ENCODE measurements at regions not wholly inside any gene's neighbourhood (a gene's known extent, or its start where the extent isn't known, plus 50 kb on each side); places are given as distances from the start of the nearest gene placed in this dataset.
"Not testable (repeated sequence)": the region's sequence is repeated elsewhere in the genome, so short reads cannot be mapped to it uniquely, and the experiment has no call there.

- no peak overlapping the region for H3K4me3 ChIP-seq (ENCODE audit: low read depth in 1 of 2, low read length in 2 of 2)
- H3K36me3 ChIP-seq (ENCODE audit: control insufficient read depth in 1 of 2, insufficient read depth in 2 of 2, low read length in 2 of 2): no peaks in the 10 kb centered on the region
- H3K4me1 ChIP-seq (ENCODE audit: control insufficient read depth in 1 of 2, insufficient read depth in 2 of 2, low read length in 2 of 2): no peaks in the 10 kb centered on the region
- H3K27me3 ChIP-seq (ENCODE audit: low read depth, low read length): no peaks in the 10 kb centered on the region
- H3K9me3 ChIP-seq (ENCODE audit: control insufficient read depth in 1 of 2, low read length in 2 of 2): no peaks in the 10 kb centered on the region
- no peak overlapping the region for H3K27ac ChIP-seq (ENCODE audit: low read length)
Observed at GRCh38 chr7:52189153-52189778, 846.2 kb upstream of the POM121L12 start.

GRCh38 chr7:52184006-52184703 is 851.3 kb upstream of the POM121L12 start:
- no peak overlapping the region for H3K4me3 ChIP-seq (ENCODE audit: low read depth in 1 of 2, low read length in 2 of 2)
- H3K27me3 ChIP-seq (ENCODE audit: low read depth, low read length): no peaks in the 10 kb centered on the region
- no peaks in the 10 kb centered on the region for H3K4me1 ChIP-seq (ENCODE audit: control insufficient read depth in 1 of 2, insufficient read depth in 2 of 2, low read length in 2 of 2)
- H3K9me3 ChIP-seq (ENCODE audit: control insufficient read depth in 1 of 2, low read length in 2 of 2): no peaks in the 10 kb centered on the region
- no peak overlapping the region for H3K27ac ChIP-seq (ENCODE audit: low read length)
- no peaks in the 10 kb centered on the region for H3K36me3 ChIP-seq (ENCODE audit: control insufficient read depth in 1 of 2, insufficient read depth in 2 of 2, low read length in 2 of 2)

- no peak overlapping the region for H3K4me3 ChIP-seq (ENCODE audit: low read depth in 1 of 2, low read length in 2 of 2)
- no peaks in the 10 kb centered on the region for H3K27me3 ChIP-seq (ENCODE audit: low read depth, low read length)
- no peaks in the 10 kb centered on the region for H3K9me3 ChIP-seq (ENCODE audit: control insufficient read depth in 1 of 2, low read length in 2 of 2)
- H3K27ac ChIP-seq (ENCODE audit: low read length): no peak overlapping the region
- H3K36me3 ChIP-seq (ENCODE audit: control insufficient read depth in 1 of 2, insufficient read depth in 2 of 2, low read length in 2 of 2): no peaks in the 10 kb centered on the region
- H3K4me1 ChIP-seq (ENCODE audit: control insufficient read depth in 1 of 2, insufficient read depth in 2 of 2, low read length in 2 of 2): no peaks in the 10 kb centered on the region
Observed at GRCh38 chr7:52179934-52180333, 855.5 kb upstream of the POM121L12 start.

GRCh38 chr7:52168085-52168484 is 851.5 kb upstream of the COBL start:
- Histone ChIP-seq H3K4me3 (ENCODE audit: low read depth in 1 of 2, low read length in 2 of 2) (no peak overlapping the region), H3K27me3 (ENCODE audit: low read depth, low read length) (no peaks in the 10 kb centered on the region), H3K9me3 (ENCODE audit: control insufficient read depth in 1 of 2, low read length in 2 of 2) (no peaks in the 10 kb centered on the region), H3K4me1 (ENCODE audit: control insufficient read depth in 1 of 2, insufficient read depth in 2 of 2, low read length in 2 of 2) (no peaks in the 10 kb centered on the region), H3K27ac (ENCODE audit: low read length) (no peak overlapping the region), H3K36me3 (ENCODE audit: control insufficient read depth in 1 of 2, insufficient read depth in 2 of 2, low read length in 2 of 2) (no peaks in the 10 kb centered on the region)

GRCh38 chr7:52163311-52163710 is 846.7 kb upstream of the COBL start:
- H3K27ac ChIP-seq (ENCODE audit: low read length): no peak overlapping the region
- H3K36me3 ChIP-seq (ENCODE audit: control insufficient read depth in 1 of 2, insufficient read depth in 2 of 2, low read length in 2 of 2): no peaks in the 10 kb centered on the region
- H3K4me1 ChIP-seq (ENCODE audit: control insufficient read depth in 1 of 2, insufficient read depth in 2 of 2, low read length in 2 of 2): no peaks in the 10 kb centered on the region

GRCh38 chr7:52161483-52161882 is 844.9 kb upstream of the COBL start:
- Histone ChIP-seq H3K27ac (ENCODE audit: low read length) (no peak overlapping the region), H3K4me3 (ENCODE audit: low read depth in 1 of 2, low read length in 2 of 2) (no peak overlapping the region), H3K36me3 (ENCODE audit: control insufficient read depth in 1 of 2, insufficient read depth in 2 of 2, low read length in 2 of 2) (no peaks in the 10 kb centered on the region), H3K27me3 (ENCODE audit: low read depth, low read length) (no peaks in the 10 kb centered on the region), H3K4me1 (ENCODE audit: control insufficient read depth in 1 of 2, insufficient read depth in 2 of 2, low read length in 2 of 2) (no peaks in the 10 kb centered on the region), H3K9me3 (ENCODE audit: control insufficient read depth in 1 of 2, low read length in 2 of 2) (no peaks in the 10 kb centered on the region)

More at GRCh38 chr7:52163311-52163710, 846.7 kb upstream of the COBL start:
- H3K4me3 ChIP-seq (ENCODE audit: low read depth in 1 of 2, low read length in 2 of 2): no peak overlapping the region
- H3K9me3 ChIP-seq (ENCODE audit: control insufficient read depth in 1 of 2, low read length in 2 of 2): no peaks in the 10 kb centered on the region
- H3K27me3 ChIP-seq (ENCODE audit: low read depth, low read length): no peaks in the 10 kb centered on the region

- H3K27ac ChIP-seq (ENCODE audit: low read length); H3K4me1 ChIP-seq (ENCODE audit: control insufficient read depth in 1 of 2, insufficient read depth in 2 of 2, low read length in 2 of 2); H3K36me3 ChIP-seq (ENCODE audit: control insufficient read depth in 1 of 2, insufficient read depth in 2 of 2, low read length in 2 of 2); H3K9me3 ChIP-seq (ENCODE audit: control insufficient read depth in 1 of 2, low read length in 2 of 2); H3K4me3 ChIP-seq (ENCODE audit: low read depth in 1 of 2, low read length in 2 of 2); H3K27me3 ChIP-seq (ENCODE audit: low read depth, low read length): not testable (repeated sequence)
Observed at GRCh38 chr7:52159421-52159820, 842.8 kb upstream of the COBL start.

GRCh38 chr7:52154382-52154781 is 837.8 kb upstream of the COBL start:
- Histone ChIP-seq H3K36me3 (ENCODE audit: control insufficient read depth in 1 of 2, insufficient read depth in 2 of 2, low read length in 2 of 2) (no peaks in the 10 kb centered on the region), H3K9me3 (ENCODE audit: control insufficient read depth in 1 of 2, low read length in 2 of 2) (no peaks in the 10 kb centered on the region), H3K4me3 (ENCODE audit: low read depth in 1 of 2, low read length in 2 of 2) (no peak overlapping the region), H3K4me1 (ENCODE audit: control insufficient read depth in 1 of 2, insufficient read depth in 2 of 2, low read length in 2 of 2) (no peaks in the 10 kb centered on the region), H3K27me3 (ENCODE audit: low read depth, low read length) (no peaks in the 10 kb centered on the region), H3K27ac (ENCODE audit: low read length) (no peak overlapping the region)

- Histone ChIP-seq H3K27ac (ENCODE audit: low read length) (no peak overlapping the region), H3K9me3 (ENCODE audit: control insufficient read depth in 1 of 2, low read length in 2 of 2) (no peaks in the 10 kb centered on the region), H3K27me3 (ENCODE audit: low read depth, low read length) (no peaks in the 10 kb centered on the region)
Observed at GRCh38 chr7:52151559-52151958, 835.0 kb upstream of the COBL start.

GRCh38 chr7:52150952-52151351 is 834.3 kb upstream of the COBL start:
- Histone ChIP-seq H3K4me1 (ENCODE audit: control insufficient read depth in 1 of 2, insufficient read depth in 2 of 2, low read length in 2 of 2) (no peaks in the 10 kb centered on the region), H3K9me3 (ENCODE audit: control insufficient read depth in 1 of 2, low read length in 2 of 2) (no peaks in the 10 kb centered on the region), H3K4me3 (ENCODE audit: low read depth in 1 of 2, low read length in 2 of 2) (no peak overlapping the region), H3K36me3 (ENCODE audit: control insufficient read depth in 1 of 2, insufficient read depth in 2 of 2, low read length in 2 of 2) (no peaks in the 10 kb centered on the region), H3K27me3 (ENCODE audit: low read depth, low read length) (no peaks in the 10 kb centered on the region), H3K27ac (ENCODE audit: low read length) (no peak overlapping the region)

More at GRCh38 chr7:52151559-52151958, 835.0 kb upstream of the COBL start:
- Histone ChIP-seq H3K4me3 (ENCODE audit: low read depth in 1 of 2, low read length in 2 of 2) (no peak overlapping the region), H3K4me1 (ENCODE audit: control insufficient read depth in 1 of 2, insufficient read depth in 2 of 2, low read length in 2 of 2) (no peaks in the 10 kb centered on the region), H3K36me3 (ENCODE audit: control insufficient read depth in 1 of 2, insufficient read depth in 2 of 2, low read length in 2 of 2) (no peaks in the 10 kb centered on the region)

GRCh38 chr7:52146871-52147634 is 830.4 kb upstream of the COBL start:
- H3K4me1 ChIP-seq (ENCODE audit: control insufficient read depth in 1 of 2, insufficient read depth in 2 of 2, low read length in 2 of 2): no peaks in the 10 kb centered on the region
- no peak overlapping the region for H3K27ac ChIP-seq (ENCODE audit: low read length)
- H3K36me3 ChIP-seq (ENCODE audit: control insufficient read depth in 1 of 2, insufficient read depth in 2 of 2, low read length in 2 of 2): no peaks in the 10 kb centered on the region
- no peaks in the 10 kb centered on the region for H3K27me3 ChIP-seq (ENCODE audit: low read depth, low read length)
- H3K4me3 ChIP-seq (ENCODE audit: low read depth in 1 of 2, low read length in 2 of 2): no peak overlapping the region
- no peaks in the 10 kb centered on the region for H3K9me3 ChIP-seq (ENCODE audit: control insufficient read depth in 1 of 2, low read length in 2 of 2)

Data from muscle layer of duodenum (tissue), 2 donors.